ENCODE measurements at regions not wholly inside any gene's neighbourhood (a gene's known extent, or its start where the extent isn't known, plus 50 kb on each side); places are given as distances from the start of the nearest gene placed in this dataset.

- TF ChIP-seq EZH2 (IDR thresholded peaks at IDR 0.05; ENCODE audit: borderline replicate concordance, control insufficient read depth, low read depth, low read length) (no peak), CTCF (IDR thresholded peaks at IDR 0.05 in 2 of 3, conservative IDR thresholded peaks at IDR 0.05 in 1 of 3; ENCODE audit: control insufficient read depth in 2 of 3, extremely low read depth in 1 of 3, insufficient read depth in 1 of 3, low read depth in 3 of 3, low read length in 3 of 3) (no peak), ETV6 (conservative IDR thresholded peaks at IDR 0.05 in 1 of 2, IDR thresholded peaks at IDR 0.05 in 1 of 2; ENCODE audit: borderline replicate concordance in 1 of 2, low read depth in 1 of 2) (no peak), POLR2A (IDR thresholded peaks at IDR 0.05; ENCODE audit: low read depth, low read length) (no peak), POLR2AphosphoS5 (IDR thresholded peaks at IDR 0.05; ENCODE audit: low read length) (no peak), ZNF384 (IDR thresholded peaks at IDR 0.05; ENCODE audit: borderline replicate concordance, low read depth, low read length) (no peak)
These were observed 187.4 kb upstream of the SH3BP4 start for GRCh38 chr2:234764372-234764771.
